ENCODE measurements at regions not wholly inside any gene's neighbourhood (a gene's known extent, or its start where the extent isn't known, plus 50 kb on each side); places are given as distances from the start of the nearest gene placed in this dataset.

GRCh38 chr2:215828528-215829184 lies 184.7 kb downstream of the MREG start (continued):
- TF ChIP-seq JUN (IDR thresholded peaks at IDR 0.05; ENCODE audit: borderline replicate concordance, low read depth, low read length) = no peak
- no peak for TF ChIP-seq JUN (CRISPR knock-in tag; IDR thresholded peaks at IDR 0.05; ENCODE audit: borderline replicate concordance)
- TF ChIP-seq RAD21 (CRISPR knock-in tag; conservative IDR thresholded peaks at IDR 0.05 in 1 of 2, IDR thresholded peaks at IDR 0.05 in 1 of 2) = peak; percentile 56 to 65
- TF ChIP-seq MAZ (CRISPR knock-in tag; conservative IDR thresholded peaks at IDR 0.05 in 1 of 2, IDR thresholded peaks at IDR 0.05 in 1 of 2) = 0 out of 4 replicates have a peak, but pooled peaks of 1 of the 2 experiments have one; percentile 34

GRCh38 chr2:215826838-215827441 lies 186.4 kb downstream of the MREG start:
- DNase-seq (ENCODE audit: extremely low read depth in 1 of 4, low spot score in 3 of 4) (no peak), FAIRE-seq (no peak), ATAC-seq (no peak)
- Histone ChIP-seq H3K79me2 (ENCODE audit: control insufficient read depth, insufficient read depth, low read length) (no peaks in the 10 kb centered on the region), H3K4me1 (replicated peaks in 1 of 2; ENCODE audit: control insufficient read depth in 2 of 2, insufficient read depth in 2 of 2, low read length in 2 of 2) (peaks cover 2 to 16% of the 10 kb centered on the region in 2 experiments; a peak in 3 of 5 replicates), H3K9me3 (replicated peaks; ENCODE audit: control insufficient read depth, insufficient read depth, low read depth, low read length) (peaks cover 5% of the 10 kb centered on the region; the same call in 1 of the 2 replicates), H2AFZ (ENCODE audit: low read depth, low read length) (no peak overlapping the region), H3K9ac (ENCODE audit: insufficient read depth in 1 of 2, low read depth in 2 of 2, low read length in 2 of 2) (no peak overlapping the region), H4K20me1 (replicated peaks; ENCODE audit: control insufficient read depth, insufficient read depth, low read length) (no peaks in the 10 kb centered on the region), H3K9me1 (ENCODE audit: control insufficient read depth, insufficient read depth, low read length) (no peaks in the 10 kb centered on the region), H3K36me3 (ENCODE audit: control insufficient read depth, insufficient read depth, low read length) (no peaks in the 10 kb centered on the region; the same call in 2 of the 3 replicates), H3K4me2 (ENCODE audit: insufficient read depth, low read length) (no peak overlapping the region), H3K4me3 (no peak overlapping the region), H3K27ac (ENCODE audit: extremely low read depth, low read depth, low read length) (no peak overlapping the region), H3K27me3 (ENCODE audit: control insufficient read depth in 2 of 2, insufficient read depth in 2 of 2, low read length in 2 of 2) (no peaks in the 10 kb centered on the region)
- ChIA-PET POLR2A (no interaction called here), CTCF (ENCODE audit: low intra/inter-chr PET ratio) (interaction anchor here (0.6 kb wide), 1 partner anchor 91 kb away, joined by 3 read pairs; no protein-coding TSS in a partner anchor)
- in situ Hi-C loops (cut with MboI) (no loop called here), intact Hi-C loops (cut with micrococcal nuclease) (loop anchor here (2.0 to 10.0 kb wide), 2 partner anchors 34 to 112 kb away; no protein-coding TSS in a partner anchor)
- 5% methylated on average over 8 of the region's 8 CpGs for WGBS (ENCODE audit: insufficient coverage, low coverage, missing lambda C conversion rate)
- no TSS peak for BruUV-seq (replicated peaks)
- TF ChIP-seq TCF3 (CRISPR knock-in tag; IDR thresholded peaks at IDR 0.05) (no peak), POLR3G (IDR thresholded peaks at IDR 0.05; ENCODE audit: extremely low read depth, insufficient read length, insufficient replicate concordance) (no peak), ARID1B (IDR thresholded peaks at IDR 0.05) (0 out of 2 replicates have a peak, but pooled peaks have one; percentile 15), CTCFL (IDR thresholded peaks at IDR 0.05; ENCODE audit: borderline replicate concordance, insufficient read depth, low read depth, low read length, poor library complexity, severe bottlenecking) (peak; percentile 26), SAFB (IDR thresholded peaks at IDR 0.05; ENCODE audit: borderline replicate concordance, low read depth, low read length) (no peak), ZNF766 (CRISPR knock-in tag; conservative IDR thresholded peaks at IDR 0.05) (no peak), PBX2 (CRISPR knock-in tag; IDR thresholded peaks at IDR 0.05; ENCODE audit: low read depth) (no peak), PBX2 (tag; conservative IDR thresholded peaks at IDR 0.05; ENCODE audit: low read depth) (peak; percentile 34; the same call in 1 of the 2 replicates), MAFG (tag; conservative IDR thresholded peaks at IDR 0.05) (peak; percentile 43; the same call in 1 of the 2 replicates), MEIS2 (IDR thresholded peaks at IDR 0.05; ENCODE audit: partially characterized antibody) (peak; percentile 14)
